HepG2 (cell line): ENCODE measurements at regions not wholly inside any gene's neighbourhood (a gene's known extent, or its start where the extent isn't known, plus 50 kb on each side); places are given as distances from the start of the nearest gene placed in this dataset.

Source experiments
- ATAC-seq: fragments of 200-7000 bp; cut with Tn5 transposase; 3 replicates; pipeline ENCODE4 v1.9.1; 2020; ENCODE audit warnings: mild to moderate bottlenecking, moderate library complexity
- BruUV-seq: library from RNA; stranded (reverse); fragments of 400-500 nt; replicated peaks from 2 replicates; lab custom pipeline; 2021; lab: Mats Ljungman, UMichigan
- CTCF ChIA-PET: fragments of 300-600 bp; formaldehyde crosslinking; extraction: SDS; loops from one replicate; lab custom pipeline; 2021; ENCODE audit warnings: low total read pairs, inconsistent platforms, low intra/inter-chr PET ratio; lab: Yijun Ruan, JAX
- POLR2A ChIA-PET: fragments of 350-600 bp; sonication (Branson Sonifier 250); formaldehyde crosslinking; loops from one replicate; lab custom pipeline; 2020; ENCODE audit warnings: antibody characterized with exemption, inconsistent platforms; lab: Yijun Ruan, JAX
- DNase-seq: peaks from one replicate; pipeline ENCODE4 v3.0.0-alpha.2; 2015; ENCODE audit warnings: low spot score
- FAIRE-seq: peaks from 3 replicates; lab custom pipeline; 2011; peaks lifted over from hg19 to GRCh38; lab: Jason Lieb, UNC
- H2AFZ ChIP-seq: one replicate; pipeline ENCODE4 v1.6.1; 2011; ENCODE audit warnings: low read length, inconsistent platforms
- H3K27ac ChIP-seq: fragments of 300-600 bp; 3 replicates; pipeline ENCODE4 v1.8.0; 2011; ENCODE audit warnings: mixed run types, mild to moderate bottlenecking, mixed read lengths, low read length, inconsistent platforms; ENCODE audit not compliant: insufficient read depth; ENCODE audit errors: extremely low read length
- H3K27me3 ChIP-seq, 2 experiments: fragments of 200-600 bp in 1 of 2; 2 replicates in 1 of 2; 3 replicates in 1 of 2; pipeline versions ENCODE4 v1.6.0 to v1.8.0; 2011; ENCODE audit warnings: low read length in 2 of 2, mild to moderate bottlenecking in 2 of 2, moderate library complexity in 2 of 2, inconsistent platforms in 1 of 2; ENCODE audit not compliant: insufficient read depth in 2 of 2, control insufficient read depth in 1 of 2
- H3K36me3 ChIP-seq, 2 experiments: fragments of 200-600 bp in 1 of 2; replicated peaks in 1 of 2; 2 replicates in 1 of 2; 3 replicates in 1 of 2; pipeline versions ENCODE4 v1.5.1 to v1.8.0; 2011; ENCODE audit warnings: low read length in 2 of 2, inconsistent platforms in 1 of 2; ENCODE audit not compliant: insufficient read depth in 2 of 2, control insufficient read depth in 1 of 2
- H3K4me1 ChIP-seq: 2 replicates; pipeline ENCODE4 v1.5.1; 2012; ENCODE audit warnings: low read length, inconsistent platforms; ENCODE audit not compliant: insufficient read depth
- H3K4me2 ChIP-seq: 2 replicates; pipeline ENCODE4 v1.6.0; 2011; ENCODE audit warnings: low read depth, low read length, inconsistent platforms
- H3K4me3 ChIP-seq, 3 experiments: fragments of 200-600 bp in 1 of 3; sonication (generic), shearing (Covaris generic) in 1 of 3; replicated peaks in 1 of 3; 2 replicates each; pipeline ENCODE4 v1.5.1; 2011 to 2016; ENCODE audit warnings: low read length in 3 of 3, inconsistent platforms in 2 of 3, low read depth in 2 of 3, mild to moderate bottlenecking in 2 of 3, control low read depth in 1 of 3, mixed read lengths in 1 of 3; ENCODE audit not compliant: insufficient read depth in 1 of 3
- H3K79me2 ChIP-seq: one replicate; pipeline ENCODE4 v1.6.1; 2011; ENCODE audit warnings: low read length, inconsistent platforms; ENCODE audit not compliant: insufficient read depth
- H3K9ac ChIP-seq: 2 replicates; pipeline ENCODE4 v1.6.0; 2011; ENCODE audit warnings: mild to moderate bottlenecking, low read depth, low read length, inconsistent platforms; ENCODE audit not compliant: insufficient read depth
- H3K9me3 ChIP-seq: 2 replicates; pipeline ENCODE4 v1.5.1; 2012; ENCODE audit warnings: mild to moderate bottlenecking, low read length
- H4K20me1 ChIP-seq: 2 replicates; pipeline ENCODE4 v1.6.0; 2011; ENCODE audit warnings: inconsistent platforms, mild to moderate bottlenecking, low read length, moderate library complexity; ENCODE audit not compliant: insufficient read depth
- ARNTL ChIP-seq: sonication (generic); formaldehyde crosslinking; IDR thresholded peaks from 2 replicates; pipeline ENCODE4 v1.4.0; 2020; ENCODE audit warnings: mild to moderate bottlenecking, missing genetic modification reagents
- EED ChIP-seq: sonication (generic); formaldehyde crosslinking; IDR thresholded peaks from 2 replicates; pipeline ENCODE4 v1.5.0; 2020; ENCODE audit warnings: mild to moderate bottlenecking, missing genetic modification reagents
- ERF ChIP-seq: IDR thresholded peaks from 2 replicates; pipeline ENCODE4 v1.6.1; 2018; ENCODE audit warnings: missing biosample characterization, missing genetic modification reagents
- GPN1 ChIP-seq: sonication (generic); formaldehyde crosslinking; IDR thresholded peaks from 2 replicates; pipeline ENCODE4 v1.5.1; 2020; ENCODE audit warnings: missing genetic modification reagents, borderline replicate concordance
- KLF15 ChIP-seq: sonication (generic); formaldehyde crosslinking; IDR thresholded peaks from 2 replicates; pipeline ENCODE4 v1.8.1; 2023; ENCODE audit warnings: borderline replicate concordance, mild to moderate bottlenecking, inconsistent platforms, missing genetic modification reagents, mixed read lengths
- MBNL3 ChIP-seq: fragments of 250-450 bp; sonication (Bioruptor Pico); conservative IDR thresholded peaks from 2 replicates; pipeline ENCODE4 v1.8.0; 2022; ENCODE audit warnings: mild to moderate bottlenecking, inconsistent platforms
- MLLT10 ChIP-seq: sonication (generic); formaldehyde crosslinking; IDR thresholded peaks from 2 replicates; pipeline ENCODE4 v1.4.0; 2020; ENCODE audit warnings: missing genetic modification reagents
- MTA3 ChIP-seq: sonication (generic); formaldehyde crosslinking; IDR thresholded peaks from 2 replicates; pipeline ENCODE4 v1.4.0; 2020; ENCODE audit warnings: missing genetic modification reagents
- MXD4 ChIP-seq: IDR thresholded peaks from 2 replicates; pipeline ENCODE4 v1.6.1; 2016; ENCODE audit warnings: mild to moderate bottlenecking, missing biosample characterization, missing genetic modification reagents
- NFIC ChIP-seq: IDR thresholded peaks from 2 replicates; pipeline ENCODE4 v1.6.1; 2012; ENCODE audit warnings: mild to moderate bottlenecking, low read length, inconsistent platforms
- REL ChIP-seq: sonication (generic); formaldehyde crosslinking; conservative IDR thresholded peaks from 2 replicates; pipeline ENCODE4 v1.8.0; 2022; ENCODE audit warnings: mild to moderate bottlenecking, missing genetic modification reagents, moderate library complexity
- REXO4 ChIP-seq: sonication (generic); formaldehyde crosslinking; IDR thresholded peaks from 2 replicates; pipeline ENCODE4 v1.8.0; 2022; ENCODE audit warnings: missing genetic modification reagents, mild to moderate bottlenecking, borderline replicate concordance
- SCMH1 ChIP-seq: sonication (generic); formaldehyde crosslinking; IDR thresholded peaks from 2 replicates; pipeline ENCODE4 v1.9.0; 2021; ENCODE audit warnings: missing genetic modification reagents, mild to moderate bottlenecking, borderline replicate concordance
- SP5 ChIP-seq: IDR thresholded peaks from 2 replicates; pipeline ENCODE4 v1.6.1; 2016; ENCODE audit warnings: low read depth, borderline replicate concordance
- SUZ12 ChIP-seq: fragments of 150-350 bp; IDR thresholded peaks from 2 replicates; pipeline ENCODE4 v1.6.1; 2014; ENCODE audit warnings: low read depth, low read length
- THYN1 ChIP-seq: sonication (generic); formaldehyde crosslinking; IDR thresholded peaks from 2 replicates; pipeline ENCODE4 v1.8.1; 2023; ENCODE audit warnings: low read depth, mild to moderate bottlenecking, moderate library complexity, missing genetic modification reagents, borderline replicate concordance
- ZNF598 ChIP-seq: sonication (generic); formaldehyde crosslinking; IDR thresholded peaks from 2 replicates; pipeline ENCODE4 v1.5.1; 2020; ENCODE audit warnings: mild to moderate bottlenecking, missing genetic modification reagents, borderline replicate concordance
- ZNF83 ChIP-seq: sonication (generic); formaldehyde crosslinking; IDR thresholded peaks from 2 replicates; pipeline ENCODE4 v1.4.0; 2020; ENCODE audit warnings: missing genetic modification reagents, mild to moderate bottlenecking, borderline replicate concordance
- ZNF883 ChIP-seq: sonication (generic); formaldehyde crosslinking; IDR thresholded peaks from 2 replicates; pipeline ENCODE4 v1.5.1; 2020; ENCODE audit warnings: mild to moderate bottlenecking, missing genetic modification reagents; ENCODE audit errors: not compliant biosample characterization
- WGBS: methylation state at CpG from one replicate; pipeline ENCODE4 v1.1.6; 2017; ENCODE audit warnings: low lambda C conversion rate; 5-methylcytosine and 5-hydroxymethylcytosine counted together
- in situ Hi-C: cut with HindIII; loops from 2 replicates; pipeline ENCODE4 v1.10.0; 2017; ENCODE audit warnings: low pct_unique_long_range_greater_than_20kb; ENCODE audit not compliant: extremely low pct_ligation_motif_present
- intact Hi-C: fragments of 100-400 bp; cut with micrococcal nuclease; formaldehyde crosslinking; loops from one replicate; pipeline ENCODE4 v1.10.0; 2022; ENCODE audit not compliant: unreplicated experiment
- TF ChIP-seq, protein P1 (sequence below): IDR thresholded peaks from 2 replicates; pipeline ENCODE4 v1.6.1; 2012; ENCODE audit warnings: inconsistent platforms
- TF ChIP-seq, protein P2 (sequence below): sonication (generic); formaldehyde crosslinking; IDR thresholded peaks from 2 replicates; pipeline ENCODE4 v1.9.0; 2021; ENCODE audit warnings: missing genetic modification reagents, mild to moderate bottlenecking, borderline replicate concordance

DNA sequence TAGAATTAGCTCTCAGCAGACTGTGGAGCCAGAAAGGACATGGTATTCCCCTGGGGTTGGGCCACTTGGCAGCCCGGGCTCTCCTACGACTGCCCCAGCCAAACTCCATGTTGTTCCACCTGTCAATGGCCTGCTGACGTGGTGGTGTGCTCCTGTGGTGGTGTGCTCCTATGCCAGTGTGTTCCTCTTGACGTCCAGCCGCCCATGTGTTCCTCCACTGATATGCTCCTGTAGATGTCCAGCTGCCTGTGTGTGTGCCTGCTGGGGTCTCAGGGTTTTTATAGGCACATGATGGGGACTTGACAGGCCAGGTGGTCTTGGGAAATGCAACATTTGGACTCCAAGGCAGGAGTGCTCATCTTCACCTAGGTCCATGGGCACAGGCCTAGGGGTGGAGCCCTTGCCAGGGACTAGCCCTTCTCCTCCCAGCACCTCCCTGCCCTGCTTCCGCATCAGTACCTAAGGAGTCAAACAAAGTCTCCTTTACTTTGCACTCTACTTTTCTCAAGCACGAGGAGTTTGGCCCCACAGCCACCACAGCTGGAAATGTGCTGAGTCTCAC lies 133.5 kb downstream of the TINAG start:
- no TSS peak for BruUV-seq
- TF ChIP-seq ZNF598 (CRISPR knock-in tag), result no peak
- TF ChIP-seq SP5 (CRISPR knock-in tag), result no peak
- TF ChIP-seq KLF15, result no peak
- no peak for TF ChIP-seq ARNTL
- TF ChIP-seq ERF (CRISPR knock-in tag), result no peak
- TF ChIP-seq, protein P1, sequence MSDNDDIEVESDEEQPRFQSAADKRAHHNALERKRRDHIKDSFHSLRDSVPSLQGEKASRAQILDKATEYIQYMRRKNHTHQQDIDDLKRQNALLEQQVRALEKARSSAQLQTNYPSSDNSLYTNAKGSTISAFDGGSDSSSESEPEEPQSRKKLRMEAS, result no peak
- Histone ChIP-seq H3K4me2 (no peak overlapping the region), H2AFZ (no peak overlapping the region), H3K27ac (no peak overlapping the region), H3K79me2 (no peaks in the 10 kb centered on the region), H3K36me3 (no peaks in the 10 kb centered on the region), H3K9me3 (0 out of 2 replicates have a peak, but pooled peaks cover 6% of the 10 kb centered on the region), H3K4me1 (no peaks in the 10 kb centered on the region), H3K9ac (no peak overlapping the region), H4K20me1 (no peaks in the 10 kb centered on the region), H3K4me3 (no peak overlapping the region), H3K27me3 (no peaks in the 10 kb centered on the region)
- intact Hi-C loops, result no loop called here
- DNase-seq (no peak), FAIRE-seq (no peak), ATAC-seq (no peak)
- CTCF ChIA-PET, result no interaction called here
- in situ Hi-C loops, result no loop called here
- 25% methylated on average over 5 of the region's 7 CpGs for WGBS
- POLR2A ChIA-PET, result no interaction called here

DNA sequence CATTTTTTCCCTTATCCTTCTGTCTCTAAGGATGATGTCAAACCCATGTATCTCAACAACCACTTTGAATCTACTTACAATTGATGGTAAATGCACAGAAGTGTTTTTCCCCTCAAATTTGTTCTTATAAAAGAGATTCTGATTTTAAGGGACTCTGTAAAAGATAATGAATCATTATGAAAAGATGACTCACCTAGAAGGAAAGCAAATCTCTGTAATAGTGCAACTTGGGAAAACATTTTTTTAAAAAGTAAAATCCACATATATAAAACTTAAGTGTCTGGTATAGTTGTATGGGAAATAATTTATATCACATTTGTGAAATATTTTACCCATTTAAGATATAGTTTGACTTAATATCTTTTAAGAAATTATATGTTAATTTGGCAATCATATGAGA lies 137.0 kb downstream of the TINAG start:
- H3K36me3 ChIP-seq, result no peaks in the 10 kb centered on the region
- ChIA-PET POLR2A (no interaction called here), CTCF (no interaction called here)
- no peak overlapping the region for H3K27ac ChIP-seq
- H3K27me3 ChIP-seq, result no peaks in the 10 kb centered on the region
- no peak for FAIRE-seq
- no peak for DNase-seq
- no TSS peak for BruUV-seq
- intact Hi-C loops, result no loop called here
- in situ Hi-C loops, result no loop called here
- H3K9ac ChIP-seq, result no peak overlapping the region
- no peaks in the 10 kb centered on the region for H4K20me1 ChIP-seq
- no peaks in the 10 kb centered on the region for H3K79me2 ChIP-seq
- H3K4me1 ChIP-seq, result no peaks in the 10 kb centered on the region
- H3K4me3 ChIP-seq, result no peak overlapping the region
- 0 out of 2 replicates have a peak, but pooled peaks cover 6% of the 10 kb centered on the region for H3K9me3 ChIP-seq
- no peak for ATAC-seq
- H2AFZ ChIP-seq, result no peak overlapping the region
- no peak overlapping the region for H3K4me2 ChIP-seq
- no peak for TF ChIP-seq REXO4 (CRISPR knock-in tag)
- no peak for TF ChIP-seq THYN1 (CRISPR knock-in tag)
- TF ChIP-seq MLLT10, result no peak
- no peak for TF ChIP-seq ZNF83
- TF ChIP-seq REL (CRISPR knock-in tag), result no peak
- TF ChIP-seq, protein P2, sequence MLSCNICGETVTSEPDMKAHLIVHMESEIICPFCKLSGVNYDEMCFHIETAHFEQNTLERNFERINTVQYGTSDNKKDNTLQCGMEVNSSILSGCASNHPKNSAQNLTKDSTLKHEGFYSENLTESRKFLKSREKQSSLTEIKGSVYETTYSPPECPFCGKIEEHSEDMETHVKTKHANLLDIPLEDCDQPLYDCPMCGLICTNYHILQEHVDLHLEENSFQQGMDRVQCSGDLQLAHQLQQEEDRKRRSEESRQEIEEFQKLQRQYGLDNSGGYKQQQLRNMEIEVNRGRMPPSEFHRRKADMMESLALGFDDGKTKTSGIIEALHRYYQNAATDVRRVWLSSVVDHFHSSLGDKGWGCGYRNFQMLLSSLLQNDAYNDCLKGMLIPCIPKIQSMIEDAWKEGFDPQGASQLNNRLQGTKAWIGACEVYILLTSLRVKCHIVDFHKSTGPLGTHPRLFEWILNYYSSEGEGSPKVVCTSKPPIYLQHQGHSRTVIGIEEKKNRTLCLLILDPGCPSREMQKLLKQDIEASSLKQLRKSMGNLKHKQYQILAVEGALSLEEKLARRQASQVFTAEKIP (CRISPR knock-in tag), result no peak
- no peak for TF ChIP-seq SCMH1 (CRISPR knock-in tag)
- TF ChIP-seq MTA3 (CRISPR knock-in tag), result no peak
- no peak for TF ChIP-seq EED (CRISPR knock-in tag)
- TF ChIP-seq NFIC, result no peak
- no peak for TF ChIP-seq MXD4 (CRISPR knock-in tag)
- no peak for TF ChIP-seq SUZ12
- TF ChIP-seq GPN1 (CRISPR knock-in tag), result no peak
- TF ChIP-seq ZNF883 (CRISPR knock-in tag), result no peak
- TF ChIP-seq MBNL3, result no peak
